ENCODE measurements at regions not wholly inside any gene's neighbourhood (a gene's known extent, or its start where the extent isn't known, plus 50 kb on each side); places are given as distances from the start of the nearest gene placed in this dataset.
"Not testable (repeated sequence)": the region's sequence is repeated elsewhere in the genome, so short reads cannot be mapped to it uniquely, and the experiment has no call there.

DNA sequence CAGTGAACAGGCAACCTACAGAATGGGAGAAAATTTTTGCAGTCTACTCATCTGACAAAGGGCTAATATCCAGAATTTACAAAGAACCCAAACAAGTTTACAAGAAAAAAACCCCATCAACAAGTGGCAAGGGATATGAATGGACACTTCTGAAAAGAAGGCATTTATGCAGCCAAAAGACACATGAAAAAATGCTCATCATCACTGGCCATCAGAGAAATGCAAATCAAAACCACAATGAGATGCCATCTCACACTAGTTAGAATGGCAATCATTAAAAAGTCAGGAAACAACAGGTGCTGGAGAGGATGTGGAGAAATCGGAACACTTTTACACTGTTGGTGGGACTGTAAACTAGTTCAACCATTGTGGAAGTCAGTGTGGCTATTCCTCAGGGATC lies 80.3 kb downstream of the ZNF474 start:
- DNase-seq, result not testable (repeated sequence)

DNA sequence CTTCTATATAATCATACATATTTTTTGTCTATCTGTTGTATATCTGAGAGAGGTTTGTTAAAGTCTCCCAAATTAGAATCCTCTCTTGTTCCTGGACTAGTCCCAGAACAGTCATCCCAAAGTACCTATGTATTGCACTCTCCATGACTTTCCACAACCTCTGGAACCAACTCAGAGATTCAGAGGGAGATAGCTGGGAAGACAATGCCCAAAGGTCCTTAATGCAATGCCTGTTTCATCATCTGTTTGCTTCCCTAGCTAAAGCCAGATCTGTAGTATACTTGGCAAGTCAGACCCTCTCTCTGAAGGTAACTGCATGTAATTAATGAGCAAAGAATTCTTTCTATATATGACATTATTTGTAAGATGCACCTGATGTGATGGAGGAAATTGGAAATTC lies 89.4 kb downstream of the ZNF474 start:
- no peak for DNase-seq

DNA sequence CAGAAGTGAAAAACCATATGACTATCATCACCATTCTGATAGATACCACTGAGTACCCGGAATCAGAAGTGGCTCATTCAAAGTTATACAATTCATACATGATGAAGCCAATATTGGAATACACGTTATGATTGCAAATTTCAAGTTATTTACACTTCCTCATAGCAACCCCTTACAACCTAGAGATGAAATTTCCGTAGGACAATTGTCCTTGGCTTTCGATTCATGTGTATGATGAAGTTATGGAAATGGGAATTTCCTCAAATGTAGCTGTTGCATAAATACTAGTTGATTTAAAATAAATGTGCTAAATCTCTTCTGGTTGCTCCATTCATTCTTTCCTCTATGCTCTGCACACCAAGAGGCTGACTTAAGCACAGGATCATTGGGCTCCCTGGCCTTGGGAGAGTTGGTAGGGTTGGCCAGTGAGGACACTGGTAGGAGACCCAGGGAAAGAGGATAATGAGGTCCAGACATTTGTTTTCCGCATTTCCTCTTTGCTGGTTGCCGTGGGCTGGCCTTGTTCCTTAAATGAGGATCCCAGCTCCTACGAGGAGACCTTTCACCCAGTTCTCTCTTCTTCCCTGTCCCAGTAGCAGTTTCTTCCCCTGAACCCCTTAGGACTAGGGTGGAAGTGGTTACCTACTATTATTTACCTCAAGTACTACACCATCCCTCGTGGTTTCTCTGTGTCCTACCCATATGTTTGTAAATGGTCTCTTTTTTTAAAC lies 90.3 kb downstream of the ZNF474 start:
- no peak for DNase-seq

DNA sequence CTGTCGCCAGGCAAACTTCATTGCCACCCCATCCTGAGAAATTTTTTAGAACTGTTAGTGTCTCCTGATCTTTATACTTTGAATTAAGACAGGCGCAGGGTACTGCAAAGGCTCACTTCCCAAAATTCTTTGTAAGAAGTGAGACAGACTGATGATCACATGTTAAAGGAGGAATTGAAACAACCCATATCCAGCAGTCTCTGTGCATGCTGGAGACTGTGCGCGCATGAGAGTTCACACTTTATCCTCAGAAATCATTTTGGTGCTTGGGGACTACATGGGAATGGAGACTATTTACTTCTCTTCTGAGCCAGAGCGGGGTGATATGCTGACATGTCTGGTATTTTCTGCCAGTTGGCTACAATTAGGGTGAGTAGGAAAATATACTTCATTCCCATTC lies 91.2 kb downstream of the ZNF474 start:
- peak; percentile 20 for DNase-seq

DNA sequence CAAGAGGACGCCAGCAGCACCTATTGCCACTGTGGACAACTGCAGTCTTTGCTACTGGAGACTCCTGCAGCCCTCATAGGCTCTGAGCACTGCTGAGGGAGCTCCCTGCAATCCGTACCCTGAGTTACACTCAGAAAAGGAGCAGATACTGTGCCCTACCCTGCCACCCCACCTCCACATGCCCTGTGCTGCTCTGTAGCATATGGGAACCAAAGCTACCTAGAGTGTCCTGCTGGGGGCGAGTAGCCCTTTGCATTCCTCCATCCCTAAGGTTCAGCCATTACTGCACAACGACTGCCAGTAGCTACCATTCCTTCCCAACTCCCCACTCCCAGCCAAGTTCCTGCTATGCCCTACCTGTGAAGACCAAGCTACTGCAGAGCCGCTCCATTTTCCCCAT lies 90.2 kb upstream of the SNCAIP start:
- no peak for DNase-seq

DNA sequence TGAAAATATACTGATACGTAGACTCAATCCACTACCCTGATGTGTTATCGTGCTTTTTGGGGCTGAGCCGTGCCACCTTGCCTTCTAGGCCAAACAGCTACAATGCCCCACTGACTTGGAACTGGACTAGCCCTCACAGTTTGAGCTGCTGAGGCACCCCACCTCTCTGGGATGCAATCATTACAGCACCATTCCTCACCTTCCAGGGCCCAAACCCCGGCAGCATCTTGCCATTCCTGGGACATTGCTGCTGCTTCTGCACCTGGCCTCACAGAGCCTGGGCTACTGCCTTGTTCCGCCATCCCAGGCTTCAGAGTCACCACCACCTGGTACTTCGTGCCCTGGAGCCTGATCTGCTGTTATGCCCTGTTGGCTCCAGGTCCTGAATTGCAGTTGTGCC lies 89.5 kb upstream of the SNCAIP start:
- no peak for DNase-seq

DNA sequence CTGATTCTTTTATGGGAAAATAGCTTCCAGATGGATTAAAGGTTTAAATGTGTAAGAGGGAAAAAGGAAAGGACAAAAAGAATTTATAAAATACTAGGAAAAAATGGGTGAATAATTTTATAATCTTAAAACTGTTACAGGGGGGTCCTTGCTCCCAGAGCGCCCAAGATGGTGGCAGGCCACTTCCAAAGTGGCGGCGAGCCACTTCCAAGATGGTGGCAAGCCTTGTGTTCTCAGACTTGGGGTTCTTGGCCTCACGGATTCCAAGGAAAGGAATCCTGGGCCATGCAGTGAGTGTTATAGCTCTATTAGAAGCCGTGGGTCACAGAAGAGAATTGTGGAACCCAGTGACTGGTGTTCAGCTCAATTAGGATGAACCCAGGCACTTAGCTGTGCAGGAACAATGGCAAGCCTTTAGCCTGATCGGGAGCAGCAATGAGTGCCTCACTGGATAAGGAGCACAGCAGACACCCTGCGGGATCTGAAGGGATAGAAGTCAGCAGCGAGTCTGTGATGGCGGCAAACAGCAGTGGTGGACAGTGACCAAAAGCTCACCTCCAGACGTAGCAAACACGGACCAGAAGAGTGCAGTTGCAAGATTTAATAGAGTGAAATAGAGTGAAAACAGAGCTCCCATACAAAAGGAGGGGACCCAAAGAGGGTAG lies 83.2 kb upstream of the SNCAIP start:
- DNase-seq, result no peak

DNA sequence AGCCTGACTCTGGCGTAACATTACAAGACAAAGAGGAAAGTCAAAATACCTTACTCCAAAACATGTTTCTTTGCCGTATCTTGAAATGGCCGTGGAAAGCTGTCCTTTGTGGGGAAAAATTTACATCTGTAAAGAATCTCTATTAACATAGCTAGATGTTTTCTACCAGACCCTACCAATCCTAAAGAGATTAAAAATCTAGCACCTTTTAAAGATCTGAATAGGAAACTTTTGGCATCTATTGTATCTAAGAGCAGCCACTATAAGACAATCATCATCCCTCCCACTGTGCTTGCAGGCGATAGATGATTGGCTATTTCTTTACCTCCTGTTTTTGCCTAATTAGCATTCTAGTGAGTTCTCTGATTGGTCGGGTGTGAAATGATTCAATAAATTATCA lies 82.5 kb upstream of the SNCAIP start:
- no peak for DNase-seq

DNA sequence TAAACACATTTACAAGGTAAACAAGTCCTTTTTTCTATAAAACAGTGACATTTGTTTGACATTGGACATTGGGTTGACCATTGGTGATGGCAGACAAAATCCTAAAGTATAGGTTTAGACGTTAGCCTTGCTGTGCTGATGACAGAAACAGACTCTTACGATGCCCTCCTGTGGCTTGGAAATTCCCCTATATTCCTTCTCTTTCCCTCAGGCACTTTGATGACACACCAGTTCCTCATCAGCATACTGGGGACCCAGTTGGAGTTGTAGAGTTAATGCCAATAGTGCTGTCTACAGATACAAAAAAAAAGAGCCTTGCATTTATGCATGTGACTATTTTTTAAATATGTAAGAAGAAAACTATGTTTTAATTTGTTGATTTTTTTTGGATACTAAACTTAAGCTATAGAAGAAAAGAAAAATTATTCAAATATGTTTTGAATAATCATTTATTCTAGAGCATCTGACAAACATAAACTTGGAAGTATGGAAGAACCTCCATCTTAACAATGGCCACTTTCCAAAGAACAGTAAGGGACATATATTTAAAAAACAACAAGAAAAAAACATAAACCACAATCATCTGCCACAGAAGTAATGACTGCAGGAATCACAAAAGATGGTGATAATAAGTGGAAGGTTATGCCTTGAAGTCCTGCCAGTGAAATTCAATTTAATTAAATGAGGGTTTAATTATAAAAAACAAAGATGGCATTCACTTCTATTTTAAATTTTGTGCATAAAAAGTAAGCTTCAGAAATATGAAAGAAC lies 75.6 kb upstream of the SNCAIP start:
- DNase-seq, result no peak

DNA sequence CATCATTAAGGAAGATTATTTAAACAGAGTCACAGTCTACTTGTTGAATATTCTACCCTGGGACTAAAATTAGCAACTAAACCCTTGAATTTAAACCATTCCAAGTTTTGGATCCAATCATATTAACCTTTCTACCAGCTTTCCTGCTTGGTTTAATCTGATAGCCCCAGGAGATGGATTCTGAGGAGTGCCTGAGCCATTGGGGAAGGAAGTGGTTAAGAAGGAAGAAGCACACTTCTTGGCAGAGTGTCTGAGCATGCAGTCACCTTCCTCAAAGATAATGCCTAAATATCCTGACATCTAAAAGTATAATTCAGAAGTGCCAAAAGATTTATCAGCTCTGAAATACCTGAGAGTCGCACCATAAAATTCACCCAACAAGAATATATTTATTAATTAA lies 74.1 kb upstream of the SNCAIP start:
- no peak for DNase-seq

DNA sequence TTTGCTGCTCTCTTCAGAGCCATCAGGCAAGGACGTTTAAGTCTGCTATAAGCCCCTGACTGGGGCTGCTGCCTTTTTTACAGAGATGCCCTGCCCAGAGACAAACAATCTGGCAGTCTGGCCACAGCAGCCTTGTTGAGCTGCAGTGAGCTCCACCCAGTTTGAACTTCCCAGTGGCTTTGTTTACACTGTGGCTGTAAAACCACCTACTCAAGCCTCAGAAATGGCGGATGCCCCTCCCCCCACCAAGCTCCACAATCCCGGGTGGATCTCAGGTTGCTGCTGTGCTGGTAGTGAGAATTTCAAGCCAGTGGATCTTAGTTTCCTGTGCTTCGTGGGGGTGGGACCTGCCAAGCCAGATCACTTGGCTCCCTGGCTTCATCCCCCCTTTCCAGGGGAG lies 59.7 kb upstream of the SNCAIP start:
- no peak for DNase-seq

DNA sequence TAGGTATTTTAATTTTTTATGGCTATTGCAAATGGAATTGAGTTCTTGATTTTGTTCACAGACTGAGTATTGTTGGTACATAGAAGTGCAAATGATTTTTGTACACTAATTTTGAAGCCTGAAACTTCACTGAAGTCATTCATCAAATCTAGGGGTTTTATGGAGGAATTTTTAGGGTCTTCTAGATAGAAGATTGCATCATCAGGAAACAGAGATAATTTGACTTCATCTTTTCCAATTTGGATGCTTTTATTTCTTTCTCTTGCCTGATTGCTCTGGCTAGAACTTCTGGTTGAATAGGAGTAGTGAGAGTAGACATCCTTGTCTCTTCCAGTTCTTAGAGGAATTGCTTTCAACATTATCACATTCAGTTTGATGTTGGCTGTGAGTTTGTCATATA lies 58.2 kb upstream of the SNCAIP start:
- DNase-seq, result no peak

DNA sequence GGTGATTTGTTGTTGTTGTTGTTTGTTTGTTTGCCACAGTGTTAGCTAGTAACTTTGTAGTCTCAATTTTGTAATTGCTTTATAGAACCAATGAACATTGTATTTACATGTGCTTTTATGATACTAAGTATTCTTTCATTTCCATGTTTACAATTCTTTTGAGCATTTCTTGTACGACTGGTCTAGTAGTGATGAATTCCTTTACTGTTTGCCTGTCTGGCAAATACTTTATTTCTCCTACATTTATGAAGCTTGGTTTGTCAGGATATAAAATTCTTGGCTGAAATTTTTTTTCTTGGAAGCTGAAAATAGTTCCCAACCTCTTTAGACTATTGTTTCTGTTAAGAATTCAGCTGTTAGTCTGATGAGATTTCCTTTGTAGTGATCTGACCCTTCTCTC lies 55.6 kb upstream of the SNCAIP start:
- no peak for DNase-seq

DNA sequence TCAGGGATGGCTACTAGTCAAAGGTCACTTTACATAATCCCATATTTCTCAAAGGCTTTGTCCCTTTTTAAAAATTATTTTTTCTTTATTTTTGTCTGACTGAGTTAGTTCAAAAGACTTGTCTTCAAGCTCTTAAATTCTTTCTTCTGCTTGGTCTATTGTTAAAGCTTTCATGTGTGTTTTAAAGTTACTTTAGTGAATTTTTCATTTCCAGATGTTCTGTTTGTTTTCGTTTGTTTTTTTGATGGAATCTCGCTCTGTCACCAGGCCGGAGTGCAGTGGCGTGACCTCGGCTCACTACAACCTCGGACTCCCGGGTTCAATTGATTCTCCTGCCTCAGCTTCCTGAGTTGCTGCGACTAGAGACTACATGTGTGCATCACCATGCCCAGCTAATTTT lies 55.0 kb upstream of the SNCAIP start:
- no peak for DNase-seq

DNA sequence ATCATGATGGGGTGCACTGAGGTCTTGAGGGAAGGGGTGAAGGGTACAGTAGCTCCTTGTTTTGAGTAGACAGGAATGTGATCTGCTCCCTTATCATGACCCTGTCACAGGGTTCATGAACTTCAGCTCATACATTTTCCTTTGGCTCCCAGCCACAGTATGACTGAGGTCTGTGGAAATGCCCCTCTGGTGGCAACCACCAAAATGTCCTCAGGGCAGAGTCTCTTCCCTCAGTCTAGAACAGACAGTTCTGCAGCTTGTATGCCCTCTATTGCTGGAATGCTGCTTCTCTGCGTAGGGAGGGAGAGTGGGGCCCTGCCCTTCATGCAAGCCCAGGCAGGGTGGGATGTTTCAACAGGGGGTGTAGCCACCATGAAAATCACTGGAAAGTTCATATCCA lies 53.8 kb upstream of the SNCAIP start:
- DNase-seq, result no peak

DNA sequence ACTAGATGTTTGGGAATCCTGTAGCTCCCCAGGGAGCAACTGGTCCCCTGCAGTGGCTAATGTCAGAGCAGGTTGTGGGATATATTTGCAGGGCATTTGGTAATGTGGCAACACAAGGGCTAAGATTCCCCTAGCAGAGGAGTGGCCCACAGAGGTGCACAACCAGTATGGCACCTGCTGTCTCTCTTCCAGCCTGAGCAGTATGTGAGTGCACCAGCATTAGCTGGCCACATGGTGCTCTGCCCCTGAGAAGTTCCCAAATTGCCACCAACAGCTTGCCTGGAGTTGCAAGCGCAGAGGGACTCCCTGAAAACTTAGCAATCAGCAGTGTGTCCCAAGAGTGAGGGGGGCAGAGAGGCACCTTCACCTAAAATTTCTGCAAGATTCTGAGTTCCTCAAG lies 53.2 kb upstream of the SNCAIP start:
- DNase-seq, result no peak

DNA sequence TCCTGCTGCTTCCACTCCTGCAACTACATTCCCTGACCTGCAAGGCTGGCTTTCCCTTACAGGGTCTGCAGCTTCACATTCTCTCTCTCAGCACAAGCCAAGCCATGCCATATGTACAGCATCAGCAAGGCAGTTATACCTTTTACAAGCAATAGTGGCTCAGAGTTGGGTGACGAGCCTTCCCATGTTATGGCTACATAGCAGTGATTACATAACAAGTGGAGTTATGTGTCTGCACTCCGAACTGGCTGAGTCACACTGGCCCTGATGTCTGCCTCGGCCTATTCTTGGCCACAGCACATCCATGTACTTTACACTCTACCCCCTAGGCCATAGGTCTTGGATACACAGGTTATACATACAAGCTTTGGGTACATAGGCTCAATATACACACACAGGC lies 52.0 kb upstream of the SNCAIP start:
- no peak for DNase-seq

DNA sequence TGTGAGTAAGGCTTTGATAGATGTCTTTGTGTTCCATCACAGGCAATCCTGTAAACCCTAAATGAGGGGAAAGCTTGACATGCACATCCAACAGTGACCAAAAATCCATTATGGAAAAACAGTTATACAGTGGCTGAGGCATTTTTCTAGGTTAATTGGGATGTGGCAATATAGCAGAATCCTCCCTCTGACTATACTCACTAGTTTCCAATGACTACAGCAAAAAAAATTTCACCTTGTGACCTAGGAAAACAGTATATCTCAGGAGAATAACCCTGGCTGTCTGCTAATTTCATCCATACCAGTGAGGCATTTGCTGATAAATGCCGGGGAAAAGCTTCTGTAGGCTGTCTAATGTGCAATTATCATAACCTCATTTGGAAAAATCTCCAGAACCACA lies 49.9 kb upstream of the SNCAIP start:
- no peak for DNase-seq

All from tongue (tissue), 1 donor.